GM19452 (cell line): ENCODE measurements at regions not wholly inside any gene's neighbourhood (a gene's known extent, or its start where the extent isn't known, plus 50 kb on each side); places are given as distances from the start of the nearest gene placed in this dataset.
"Not testable (repeated sequence)": the region's sequence is repeated elsewhere in the genome, so short reads cannot be mapped to it uniquely, and the experiment has no call there.

ENCODE experiments used
- ATAC-seq: cut with Tn5 transposase; IDR thresholded peaks from one replicate; pipeline ENCODE4 v1.9.1; 2021; ENCODE audit not compliant: unreplicated experiment

DNA sequence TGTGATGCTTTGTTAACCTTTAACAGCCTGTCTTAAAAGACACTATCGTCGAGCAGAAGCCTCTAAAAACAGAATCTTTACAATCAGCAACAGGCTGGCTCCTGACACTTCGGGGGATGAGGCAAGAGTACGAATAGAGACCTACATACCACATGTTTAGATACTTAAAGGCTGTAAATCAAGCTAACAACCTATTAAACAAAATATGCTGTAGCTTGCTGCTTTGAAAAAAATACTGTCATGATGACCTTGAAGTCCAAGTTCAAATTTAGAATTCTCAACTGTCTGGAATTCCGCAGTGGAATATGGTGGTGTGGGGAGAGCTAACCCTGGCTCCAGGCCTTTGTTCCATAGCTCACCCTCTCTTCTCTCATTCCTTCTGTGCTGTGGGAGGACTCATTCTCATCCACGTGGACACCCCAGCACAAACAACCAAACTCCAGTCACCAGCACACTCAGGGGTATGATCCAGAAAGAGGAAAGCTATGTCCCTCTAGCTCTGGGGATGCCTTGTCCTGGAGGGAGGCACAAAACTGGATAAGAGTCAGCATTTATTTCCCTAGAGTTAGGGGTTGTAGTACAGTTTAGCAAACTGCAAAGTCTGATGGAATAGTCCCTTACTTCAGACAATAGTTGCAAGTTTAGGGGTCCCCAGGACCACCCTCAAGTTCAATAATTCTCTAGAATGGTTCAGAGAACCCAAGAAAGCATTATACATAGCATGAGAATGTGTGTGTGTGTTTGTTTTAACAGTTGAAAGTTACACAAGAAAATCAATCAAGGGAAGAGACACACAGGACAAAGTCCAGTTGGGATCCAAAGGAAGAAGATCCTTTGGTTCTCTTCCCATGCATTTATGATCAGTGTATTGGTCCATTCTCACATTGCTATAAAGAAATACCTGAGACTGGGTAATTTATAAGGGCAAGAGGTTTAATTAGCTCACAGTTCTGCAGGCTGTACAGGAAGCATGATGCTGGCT is 196.1 kb upstream of the SVIL start:
- ATAC-seq = no peak

DNA sequence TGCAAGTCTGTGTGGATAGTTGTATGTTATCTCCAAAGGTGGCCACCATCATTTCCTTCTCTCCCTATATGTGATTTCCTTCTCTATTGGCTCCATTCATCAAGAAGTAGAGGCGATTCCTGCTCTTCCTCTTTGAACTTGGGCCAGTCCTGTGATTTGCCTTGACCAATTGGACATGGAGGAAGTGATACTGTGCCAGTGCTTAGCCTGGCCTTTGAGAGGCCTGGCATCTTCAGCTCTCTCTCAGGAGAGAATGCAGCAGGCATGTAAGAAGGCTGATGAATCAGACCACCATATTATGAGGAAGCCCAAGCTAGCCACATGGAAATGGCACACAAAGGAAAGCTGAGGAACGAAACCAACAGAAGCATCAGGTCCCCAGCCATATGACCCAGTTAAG is 195.0 kb upstream of the SVIL start:
- ATAC-seq = no peak

DNA sequence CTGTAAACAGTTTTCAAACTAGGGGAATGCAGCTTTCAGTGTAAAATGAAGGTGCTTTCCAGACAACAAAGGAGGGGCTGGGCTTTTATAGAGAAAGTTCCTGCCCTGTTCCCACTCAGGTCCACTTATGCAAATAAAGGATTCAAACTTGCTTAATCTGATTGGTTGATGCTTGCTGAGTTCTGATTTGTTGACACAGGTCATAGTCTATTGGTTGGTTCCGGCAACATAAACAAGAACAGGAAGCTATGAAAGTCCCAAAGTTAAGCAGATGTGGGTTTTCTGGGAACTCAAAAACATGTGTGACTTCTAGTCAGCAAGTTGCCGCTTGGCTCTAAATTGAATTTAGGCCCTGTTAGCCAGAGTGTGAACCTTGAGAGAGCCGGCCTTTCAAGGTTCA is 194.2 kb upstream of the SVIL start:
- no peak for ATAC-seq

DNA sequence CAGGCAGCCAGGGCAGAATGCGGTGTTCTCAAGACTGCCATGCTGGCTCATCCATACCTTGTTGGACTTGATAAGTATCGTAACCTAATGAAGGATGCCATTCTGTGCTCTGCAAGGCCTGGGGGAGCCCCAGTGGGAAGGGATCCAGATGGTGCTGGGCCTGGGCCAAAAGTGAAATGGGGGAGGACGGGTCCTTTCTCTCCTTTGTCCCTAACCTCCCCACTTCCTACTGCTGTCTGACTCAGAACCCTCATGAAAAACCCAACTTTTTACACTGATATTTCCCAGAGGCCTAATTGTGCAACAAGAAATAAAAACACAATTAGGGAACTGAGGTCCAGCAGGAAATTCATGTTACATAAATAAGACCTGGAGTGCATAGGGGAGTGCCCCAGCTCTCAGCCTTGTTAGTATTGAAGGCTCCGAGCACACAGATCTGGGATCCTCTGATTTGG is 193.7 kb upstream of the SVIL start:
- no peak for ATAC-seq

DNA sequence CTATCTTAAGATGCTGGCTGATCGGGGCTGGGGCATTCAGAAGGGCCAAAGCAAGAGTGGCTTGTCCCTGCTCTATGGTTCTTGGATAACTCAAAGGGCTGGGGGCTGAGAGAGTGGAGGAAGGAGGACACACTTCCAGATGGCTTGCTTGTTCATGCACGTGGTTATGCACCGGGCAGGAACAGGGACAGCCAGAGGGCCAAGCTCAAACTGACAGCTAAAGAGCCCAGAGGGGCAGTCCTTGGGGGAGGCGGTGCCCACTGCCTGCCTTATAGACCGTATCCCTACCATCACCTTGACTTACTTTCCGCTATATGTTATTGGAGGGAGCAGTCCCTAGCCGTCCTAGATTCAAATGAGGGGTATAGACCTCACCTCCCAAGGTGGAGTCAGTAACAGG is 192.7 kb upstream of the SVIL start:
- ATAC-seq = no peak

DNA sequence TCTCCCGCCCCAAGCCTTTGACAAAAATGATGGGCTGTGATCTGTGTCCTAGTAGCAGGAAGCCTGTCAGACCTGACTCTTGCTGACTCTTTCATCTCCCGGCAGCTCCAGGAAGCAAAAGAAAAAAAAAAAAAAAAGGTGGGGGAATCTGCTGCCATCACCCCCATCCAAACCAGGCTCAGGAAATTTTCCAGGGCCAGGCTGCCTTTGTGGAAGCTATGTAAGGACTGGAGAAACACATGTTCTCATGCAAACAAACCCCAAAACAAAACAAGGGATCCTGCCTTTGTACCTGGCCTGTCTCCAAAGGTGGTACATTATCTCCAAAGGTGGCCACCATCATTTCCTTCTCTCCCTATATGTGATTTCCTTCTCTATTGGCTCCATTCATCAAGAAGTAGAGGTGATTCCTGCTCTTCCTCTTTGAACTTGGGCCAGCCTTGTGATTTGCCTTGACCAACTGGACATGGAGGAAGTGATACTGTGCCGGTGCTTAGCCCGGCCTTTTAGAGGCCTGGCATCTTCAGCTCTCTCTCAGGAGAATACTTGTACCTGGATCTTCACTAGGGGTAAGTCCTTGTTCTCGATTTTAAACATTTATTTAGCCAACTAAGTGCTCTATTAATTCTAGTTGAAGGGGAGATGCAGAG is 192.2 kb upstream of the SVIL start:
- ATAC-seq = no peak

DNA sequence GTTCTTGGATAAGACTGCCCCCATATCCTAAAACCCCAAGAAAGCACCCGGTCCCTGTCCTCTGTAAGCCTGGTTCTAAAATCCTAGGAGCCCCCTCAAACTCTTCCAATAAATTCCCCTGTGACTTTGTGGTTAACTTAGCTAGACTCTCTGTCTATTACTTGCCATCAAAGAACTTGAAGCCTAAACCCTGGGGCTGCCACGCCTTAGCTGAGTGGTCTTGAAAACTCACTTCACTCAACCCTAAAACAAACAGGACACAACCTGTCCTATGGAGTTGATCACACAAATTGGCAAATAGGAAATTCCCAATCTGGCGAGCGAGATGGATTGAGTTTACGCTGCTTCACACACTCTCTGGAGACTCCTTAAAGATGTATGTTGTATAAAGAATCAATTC is 191.4 kb upstream of the SVIL start:
- no peak for ATAC-seq

DNA sequence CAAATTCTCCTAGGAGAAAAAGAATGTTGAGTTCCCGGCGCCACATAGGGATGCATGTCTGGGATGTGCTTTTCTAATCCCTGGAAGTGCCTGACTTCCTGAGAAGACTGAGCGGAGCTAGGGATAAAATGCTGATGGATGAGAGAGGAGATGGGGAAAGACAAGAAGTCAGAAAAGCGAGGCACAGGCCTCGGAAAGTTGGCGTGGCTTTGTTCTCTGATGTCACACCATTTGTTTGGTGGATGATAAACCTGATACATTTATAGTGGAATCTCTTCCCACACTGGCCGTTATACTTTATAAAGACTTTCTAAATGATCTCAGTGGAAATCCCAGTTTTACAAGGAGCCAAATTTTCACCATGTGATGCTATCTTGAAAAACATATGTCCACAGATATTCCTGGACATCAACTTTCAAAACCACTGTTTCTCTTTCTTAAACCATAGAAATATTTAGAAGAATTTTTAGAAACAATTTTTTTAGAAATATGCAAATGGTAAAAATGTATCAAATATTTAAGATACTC is 188.8 kb upstream of the SVIL start:
- ATAC-seq = no peak

DNA sequence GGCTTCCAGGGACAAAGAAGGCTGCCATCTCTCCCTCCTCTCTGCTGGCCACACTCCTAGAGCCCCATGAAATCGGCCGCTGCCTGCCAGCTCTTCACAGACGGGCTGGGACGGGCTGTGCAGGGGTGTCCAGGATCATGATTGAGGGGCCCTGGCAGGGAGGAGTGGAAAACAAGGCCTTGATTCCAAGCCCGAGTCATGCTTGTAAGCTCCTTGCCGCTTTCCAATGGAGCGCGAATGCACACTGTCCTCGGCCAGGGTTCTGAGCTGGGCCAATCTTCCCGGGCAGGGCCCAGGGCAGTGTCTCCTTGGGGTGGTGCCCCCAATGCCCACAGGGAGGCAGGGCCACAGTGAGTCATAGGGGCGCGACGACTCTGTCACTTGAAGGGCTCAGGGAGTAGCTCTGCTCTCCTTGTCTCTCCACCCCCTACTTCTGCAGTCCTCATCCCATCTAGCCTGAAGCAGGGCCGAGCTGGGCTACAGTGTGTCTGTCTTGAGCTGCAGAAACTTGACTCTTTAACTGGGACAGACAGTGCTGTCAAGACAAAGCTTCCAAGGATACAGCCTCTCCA is 186.2 kb upstream of the SVIL start:
- no peak for ATAC-seq

DNA sequence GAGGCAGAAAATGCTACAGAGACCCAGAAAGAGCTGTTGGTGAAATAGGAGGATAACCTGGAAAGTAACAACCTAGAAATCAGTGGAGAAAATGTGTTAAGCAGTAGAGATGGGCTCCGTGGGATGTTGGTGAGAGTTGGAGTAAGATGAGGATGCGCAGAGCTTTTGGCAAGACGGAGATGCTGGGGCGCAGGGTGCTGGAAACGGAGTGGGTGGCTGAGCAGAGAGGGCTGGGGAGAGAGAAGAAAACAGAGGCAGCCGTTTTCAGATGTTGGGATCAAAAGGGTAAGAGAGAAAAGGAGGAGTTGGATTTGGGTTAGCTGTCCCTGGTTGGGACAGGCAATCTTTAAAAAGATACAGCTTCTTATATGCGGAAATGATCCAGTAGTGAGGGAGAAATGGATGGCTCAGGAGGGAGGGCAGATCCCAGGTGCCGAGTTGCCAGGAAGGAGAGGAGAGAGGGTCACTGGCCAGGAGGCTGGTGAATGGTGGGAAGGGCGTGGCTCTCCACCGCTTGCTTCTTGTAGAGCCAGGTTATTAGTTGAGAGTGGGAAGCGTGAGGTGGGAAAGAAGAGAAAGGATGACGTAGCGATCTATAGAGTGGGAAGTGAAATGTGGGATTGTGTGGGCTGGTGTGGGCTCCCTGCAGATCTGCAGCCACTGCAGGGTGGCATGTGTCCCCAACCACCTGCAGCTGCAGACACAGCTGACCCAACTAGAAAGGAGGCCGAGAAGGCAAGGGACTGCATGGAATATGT is 182.2 kb upstream of the SVIL start:
- no peak for ATAC-seq

DNA sequence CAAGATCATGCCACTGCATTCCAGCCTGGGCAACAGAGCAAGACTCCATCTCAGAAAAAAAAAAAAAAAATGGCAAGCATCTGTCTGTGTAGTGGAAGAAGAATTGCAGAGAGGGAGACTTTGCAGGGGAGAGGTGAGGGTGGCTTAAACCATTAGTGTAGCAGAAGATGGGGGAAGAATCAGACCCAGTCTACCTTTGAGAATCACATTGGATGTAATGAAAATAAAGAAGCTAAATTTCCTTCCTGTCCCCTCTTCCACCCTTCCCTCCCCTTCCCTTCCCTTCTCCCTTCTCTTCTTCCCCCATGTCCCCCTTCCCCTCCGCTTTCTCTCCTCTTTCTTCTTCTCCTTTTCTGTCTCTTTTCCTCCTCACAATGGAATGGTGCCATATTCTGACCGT is 180.8 kb upstream of the SVIL start:
- no peak for ATAC-seq

DNA sequence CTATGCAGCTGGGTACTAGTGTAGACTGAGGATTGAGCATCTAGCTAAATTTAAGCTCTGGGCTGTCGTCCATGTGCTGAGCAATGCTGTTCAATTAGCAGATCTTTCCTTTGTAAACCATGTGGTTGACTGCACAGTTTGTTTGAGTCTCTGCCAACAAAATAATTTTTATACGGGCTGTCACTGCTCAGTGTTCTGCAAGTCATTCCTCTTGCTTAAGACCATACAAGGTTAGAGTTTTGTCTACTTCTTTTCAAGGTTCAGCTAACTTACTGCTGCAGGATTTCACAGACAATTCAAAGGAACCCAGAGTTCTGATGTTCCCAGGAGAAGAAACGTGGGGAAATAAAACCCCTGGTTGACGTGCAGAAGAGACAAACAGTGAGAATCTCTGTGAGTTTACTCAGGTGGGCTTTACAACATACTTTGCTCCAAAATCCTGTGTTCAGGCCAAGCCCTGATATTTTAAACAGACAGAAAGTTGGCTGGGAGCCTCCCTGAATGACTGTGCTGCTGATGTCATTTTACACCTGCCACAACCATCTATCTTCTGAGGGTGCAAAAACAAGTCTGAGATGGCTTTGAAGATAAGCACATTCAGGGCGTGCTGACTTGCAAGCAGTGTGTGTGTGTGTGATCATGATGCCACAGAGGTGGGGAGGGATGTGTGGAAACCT is 177.1 kb upstream of the SVIL start:
- ATAC-seq = no peak

DNA sequence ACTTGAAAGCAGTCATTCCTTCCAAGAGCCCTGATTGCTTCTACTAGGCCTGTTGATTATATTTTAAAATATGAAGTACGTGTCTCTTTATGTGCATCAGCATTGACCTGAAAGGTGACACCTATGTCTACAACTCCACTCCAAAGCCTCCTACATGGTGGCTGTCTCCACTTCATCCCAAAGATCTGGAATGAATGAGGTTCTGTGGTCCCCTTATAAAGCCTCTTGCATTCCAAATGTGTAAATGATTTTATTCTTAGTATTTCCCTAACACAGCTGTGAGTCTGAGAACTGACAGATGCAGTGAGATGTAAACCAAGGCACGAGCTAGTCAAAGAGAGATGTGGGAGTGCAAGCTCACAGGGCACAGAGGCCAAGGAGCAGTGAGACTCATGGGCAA is 176.0 kb upstream of the SVIL start:
- no peak for ATAC-seq

DNA sequence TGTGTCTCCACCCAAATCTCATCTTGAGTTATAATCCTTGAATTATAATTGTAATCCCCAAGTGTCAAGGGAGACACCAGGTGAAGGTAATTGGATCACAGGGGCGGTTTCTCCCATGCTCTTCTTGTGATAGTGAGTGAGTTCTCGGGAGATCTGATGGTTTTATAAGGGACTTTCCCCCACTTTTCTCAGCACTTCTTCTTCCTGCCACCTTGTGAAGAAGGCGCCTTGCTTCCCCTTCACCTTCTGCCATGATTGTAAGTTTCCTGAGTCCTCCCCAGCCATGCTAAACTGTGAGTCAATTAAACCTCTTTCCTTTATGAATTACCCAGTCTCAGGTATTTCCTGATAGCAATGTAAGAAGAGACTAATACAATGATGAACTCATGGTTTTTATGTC is 175.5 kb upstream of the SVIL start:
- ATAC-seq = not testable (repeated sequence)

DNA sequence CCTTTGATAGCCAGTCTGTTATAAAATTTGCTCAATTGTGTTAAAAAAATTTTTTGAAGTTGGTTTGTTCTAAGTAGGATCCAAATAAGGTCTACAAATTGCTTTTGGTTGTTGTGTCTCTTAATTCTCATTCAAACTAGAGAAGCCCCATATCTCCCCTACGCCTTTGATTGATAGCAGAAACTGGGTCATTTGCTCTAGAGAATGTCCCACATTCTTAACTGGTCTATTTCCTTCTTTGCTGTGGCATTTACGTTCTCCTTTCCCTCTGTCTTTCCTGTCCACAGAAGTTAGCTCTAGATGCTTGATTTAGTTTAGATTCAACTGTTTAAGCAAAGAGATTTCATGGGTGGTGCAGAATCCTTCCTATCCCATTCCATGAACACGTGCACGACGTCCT is 174.6 kb upstream of the SVIL start:
- ATAC-seq = no peak

DNA sequence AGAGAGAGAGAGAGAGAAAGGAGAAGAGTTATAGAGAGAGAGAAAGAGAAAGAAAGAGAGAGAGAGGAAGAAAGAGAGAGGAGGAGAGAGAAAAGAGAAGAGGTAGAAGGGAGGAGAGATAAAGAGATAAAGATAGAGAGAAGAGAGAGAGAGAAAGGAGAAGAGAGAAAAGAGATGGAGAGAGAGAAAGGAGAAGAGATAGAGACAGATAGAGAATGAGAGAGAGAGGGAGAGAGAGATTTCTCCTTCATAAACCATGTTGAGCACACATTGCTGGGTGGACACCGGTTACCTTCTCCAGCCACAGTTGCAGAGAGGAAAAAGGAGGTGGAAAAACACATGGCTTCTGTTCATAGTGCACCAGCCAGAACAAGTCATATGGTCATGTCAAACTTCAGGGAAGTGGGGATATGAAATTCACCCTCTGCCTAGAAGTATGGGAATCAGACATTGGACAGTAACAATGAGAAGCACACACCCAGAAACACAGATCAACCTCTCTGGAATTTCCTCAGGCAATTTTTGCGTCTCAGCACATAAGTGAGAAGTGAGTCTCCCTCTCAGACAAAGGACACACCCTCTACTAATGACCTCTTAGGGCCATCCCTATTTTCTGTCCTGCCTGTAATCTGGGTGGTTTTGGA is 172.5 kb upstream of the SVIL start:
- ATAC-seq = no peak

DNA sequence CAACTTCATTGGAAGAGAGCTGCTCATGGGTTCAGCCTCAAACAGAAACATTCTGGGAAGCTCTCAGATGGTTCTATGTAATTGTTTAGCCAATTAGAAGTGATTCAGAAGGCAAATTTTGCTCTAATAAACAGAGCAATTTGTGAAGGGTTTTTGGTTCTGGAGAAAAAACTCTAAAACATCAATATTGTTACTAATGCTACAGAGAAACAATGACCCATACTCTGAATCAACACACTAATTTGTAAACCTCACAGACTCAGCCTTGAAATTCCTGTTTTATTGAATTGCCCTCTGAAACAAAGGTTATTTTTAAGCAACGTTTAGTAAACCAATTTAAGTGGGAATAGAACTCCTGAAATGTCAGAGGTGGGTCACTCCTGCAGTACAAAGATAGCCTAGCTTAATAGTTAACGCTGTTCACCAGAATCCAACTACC is 171.6 kb upstream of the SVIL start:
- no peak for ATAC-seq

DNA sequence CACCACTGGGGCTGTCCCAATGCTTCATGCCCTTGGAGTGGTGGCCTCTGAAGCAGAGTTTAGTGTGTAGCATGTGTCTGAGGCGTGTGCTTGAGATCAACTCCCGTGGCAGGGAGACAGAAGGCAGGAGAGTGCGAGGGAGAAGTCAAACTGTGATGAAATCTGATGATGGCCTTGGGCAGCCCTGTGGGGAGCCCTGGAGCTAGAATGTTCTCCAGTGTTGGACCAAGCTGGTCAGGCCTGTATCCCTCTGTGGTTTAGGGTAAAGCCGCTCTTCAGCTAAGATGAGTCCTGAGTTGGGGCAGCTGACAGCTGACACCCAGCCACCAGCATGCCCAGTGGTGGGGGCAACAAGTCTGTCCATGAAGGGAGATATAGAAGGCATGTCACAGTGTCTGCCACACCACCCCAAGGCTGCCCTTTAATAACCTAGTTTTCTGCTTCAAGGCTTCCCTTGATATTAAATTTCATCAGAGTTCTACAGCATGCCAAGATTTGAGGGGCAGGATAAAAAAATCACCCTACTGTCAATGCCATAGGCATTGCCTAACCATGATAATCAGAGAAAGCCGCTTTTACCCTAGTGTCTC is 170.5 kb upstream of the SVIL start:
- ATAC-seq = no peak

DNA sequence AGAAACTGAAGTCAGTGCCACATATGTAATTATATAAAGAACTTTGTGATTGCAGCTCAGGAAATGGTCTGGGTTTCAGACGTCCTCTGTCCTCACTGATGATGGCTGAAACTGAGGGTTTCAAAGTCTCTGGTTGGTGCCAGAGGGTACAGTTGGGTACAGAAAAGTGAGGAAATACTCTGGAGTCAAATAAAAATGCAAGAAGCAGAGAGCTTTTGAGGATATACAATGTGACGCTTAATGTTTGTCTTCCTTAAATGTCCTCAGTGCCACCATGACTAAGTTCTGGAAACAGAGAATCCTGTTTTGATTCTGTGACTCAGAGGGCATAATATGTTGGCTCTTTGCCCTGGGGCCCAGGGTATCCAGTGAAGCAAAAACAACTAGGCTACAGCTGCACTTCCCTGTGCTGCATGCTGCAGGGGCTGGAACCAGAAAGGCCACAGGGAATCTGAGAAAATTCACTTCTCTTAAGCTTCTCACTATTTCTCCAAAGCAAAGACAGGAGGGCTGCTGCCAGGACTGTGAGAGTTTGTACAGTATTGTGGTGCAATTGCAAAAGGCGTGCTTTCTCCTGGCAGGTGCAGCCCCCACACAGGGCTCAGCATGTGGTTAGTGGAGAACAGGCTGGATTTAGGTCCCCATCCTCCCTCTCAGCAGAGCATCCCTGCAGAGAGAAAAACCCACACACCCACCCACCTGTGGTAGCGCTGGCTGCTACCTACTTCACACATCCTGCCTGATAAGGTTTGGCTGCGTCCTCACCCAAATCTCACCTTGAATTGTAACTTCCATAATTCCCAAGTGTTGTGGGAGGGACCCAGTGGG is 169.5 kb upstream of the SVIL start:
- no peak for ATAC-seq
